Germinal center (tissue), 1 donor: ENCODE measurements at regions not wholly inside any gene's neighbourhood (a gene's known extent, or its start where the extent isn't known, plus 50 kb on each side); places are given as distances from the start of the nearest gene placed in this dataset.

ENCODE experiments used
- DNase-seq: peaks from one replicate; pipeline ENCODE4 v3.0.0; 2012; ENCODE audit warnings: mixed read lengths, low spot score

GRCh38 chr9:93900971-93901861, 53.9 kb downstream of the BARX1 start:
- no peak for DNase-seq

GRCh38 chr9:93900436-93900819, 54.7 kb downstream of the BARX1 start:
- no peak for DNase-seq

GRCh38 chr9:93899609-93900435, 55.3 kb downstream of the BARX1 start:
- DNase-seq: no peak

GRCh38 chr9:93898502-93899426, 56.4 kb downstream of the BARX1 start:
- peak; percentile 1 for DNase-seq

- peak; percentile 1 for DNase-seq
Observed at GRCh38 chr9:93898026-93898425, 57.1 kb downstream of the BARX1 start.

GRCh38 chr9:93897075-93897970, 57.8 kb downstream of the BARX1 start:
- peak; percentile 1 for DNase-seq

GRCh38 chr9:93896496-93897033, 58.6 kb downstream of the BARX1 start:
- peak; percentile 1 for DNase-seq

- DNase-seq: peak; percentile 0
Observed at GRCh38 chr9:93896093-93896492, 59.1 kb downstream of the BARX1 start.

- DNase-seq: no peak
Observed at GRCh38 chr9:93895535-93895934, 59.6 kb downstream of the BARX1 start.

- no peak for DNase-seq
Observed at GRCh38 chr9:93894691-93895079, 60.5 kb downstream of the BARX1 start.

- DNase-seq: peak; percentile 0
Observed at GRCh38 chr9:93893899-93894690, 61.1 kb downstream of the BARX1 start.

GRCh38 chr9:93893194-93893593, 62.0 kb downstream of the BARX1 start:
- no peak for DNase-seq

- no peak for DNase-seq
Observed at GRCh38 chr9:93892748-93893147, 62.4 kb downstream of the BARX1 start.

GRCh38 chr9:93891549-93892310, 63.4 kb downstream of the BARX1 start:
- no peak for DNase-seq

GRCh38 chr9:93891050-93891449, 64.1 kb downstream of the BARX1 start:
- DNase-seq: no peak

GRCh38 chr9:93890436-93890935, 64.7 kb downstream of the BARX1 start:
- no peak for DNase-seq

- DNase-seq: no peak
Observed at GRCh38 chr9:93886911-93887310, 68.2 kb downstream of the BARX1 start.

GRCh38 chr9:93884808-93885207, 70.3 kb downstream of the BARX1 start:
- DNase-seq: no peak
